ENCODE measurements at regions not wholly inside any gene's neighbourhood (a gene's known extent, or its start where the extent isn't known, plus 50 kb on each side); places are given as distances from the start of the nearest gene placed in this dataset.

DNA sequence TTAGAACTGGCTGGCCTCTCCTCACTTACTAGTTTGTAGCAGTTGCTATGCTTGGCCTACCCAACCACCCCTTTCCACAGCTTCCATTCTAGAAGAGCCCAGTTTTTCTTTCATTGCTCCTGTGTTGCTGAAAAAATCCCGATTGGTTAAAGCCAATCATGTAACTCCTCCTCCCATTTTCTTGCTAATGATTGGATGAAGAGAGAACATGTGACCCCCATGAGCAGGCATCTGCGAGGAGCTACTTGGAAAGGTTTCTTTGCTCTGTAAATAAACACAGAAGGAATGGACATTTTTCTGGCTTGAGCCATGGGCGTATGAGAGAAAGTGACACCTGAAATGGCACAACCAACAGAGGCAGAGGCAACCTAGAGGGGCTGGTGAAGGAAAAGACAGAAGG, 773.8 kb upstream of the TBX3 start:
- TF ChIP-seq POLR2A (IDR thresholded peaks at IDR 0.05; ENCODE audit: low read depth, low read length) (no peak), POLR2AphosphoS5 (IDR thresholded peaks at IDR 0.05; ENCODE audit: insufficient read depth, low read depth, low read length) (no peak)
- TF ChIP-seq, protein P1, sequence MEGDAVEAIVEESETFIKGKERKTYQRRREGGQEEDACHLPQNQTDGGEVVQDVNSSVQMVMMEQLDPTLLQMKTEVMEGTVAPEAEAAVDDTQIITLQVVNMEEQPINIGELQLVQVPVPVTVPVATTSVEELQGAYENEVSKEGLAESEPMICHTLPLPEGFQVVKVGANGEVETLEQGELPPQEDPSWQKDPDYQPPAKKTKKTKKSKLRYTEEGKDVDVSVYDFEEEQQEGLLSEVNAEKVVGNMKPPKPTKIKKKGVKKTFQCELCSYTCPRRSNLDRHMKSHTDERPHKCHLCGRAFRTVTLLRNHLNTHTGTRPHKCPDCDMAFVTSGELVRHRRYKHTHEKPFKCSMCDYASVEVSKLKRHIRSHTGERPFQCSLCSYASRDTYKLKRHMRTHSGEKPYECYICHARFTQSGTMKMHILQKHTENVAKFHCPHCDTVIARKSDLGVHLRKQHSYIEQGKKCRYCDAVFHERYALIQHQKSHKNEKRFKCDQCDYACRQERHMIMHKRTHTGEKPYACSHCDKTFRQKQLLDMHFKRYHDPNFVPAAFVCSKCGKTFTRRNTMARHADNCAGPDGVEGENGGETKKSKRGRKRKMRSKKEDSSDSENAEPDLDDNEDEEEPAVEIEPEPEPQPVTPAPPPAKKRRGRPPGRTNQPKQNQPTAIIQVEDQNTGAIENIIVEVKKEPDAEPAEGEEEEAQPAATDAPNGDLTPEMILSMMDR (IDR thresholded peaks at IDR 0.05; ENCODE audit: extremely low read depth in 1 of 2, insufficient read depth in 1 of 2, low read depth in 1 of 2, low read length in 2 of 2): no peak

Data from endothelial cell of umbilical vein (primary cell).